ENCODE measurements at regions not wholly inside any gene's neighbourhood (a gene's known extent, or its start where the extent isn't known, plus 50 kb on each side); places are given as distances from the start of the nearest gene placed in this dataset.

DNA sequence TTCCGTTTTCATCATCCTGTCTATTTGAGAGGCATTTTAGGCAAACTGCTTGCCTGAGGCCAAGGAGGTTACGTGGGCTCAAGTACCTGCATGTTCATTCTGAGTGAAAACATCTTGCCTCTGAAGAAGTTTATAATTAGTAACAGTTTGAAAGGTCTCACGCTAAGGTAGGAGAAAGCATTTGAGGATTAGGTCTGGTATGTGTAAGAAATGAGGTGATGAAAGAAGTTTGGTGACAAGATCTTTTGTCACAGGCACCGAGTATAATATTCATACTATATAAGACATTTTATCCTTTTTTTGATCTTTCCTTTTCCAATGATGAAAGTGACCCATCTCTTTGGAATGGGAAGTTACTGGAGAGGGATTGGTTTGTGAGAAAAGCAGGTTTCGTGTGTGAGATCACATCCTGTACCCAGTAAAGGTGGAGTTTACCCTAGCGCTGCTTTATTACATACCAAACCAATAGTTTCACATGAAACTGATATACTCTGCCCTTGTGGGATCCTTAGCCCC, 98.7 kb upstream of the PDC start:
- TF ChIP-seq EZH2 (IDR thresholded peaks at IDR 0.05; ENCODE audit: low read length, unreplicated experiment) (no peak), EZH2phosphoT487 (IDR thresholded peaks at IDR 0.05; ENCODE audit: borderline replicate concordance, low read length) (no peak)
- TF ChIP-seq, protein P1, sequence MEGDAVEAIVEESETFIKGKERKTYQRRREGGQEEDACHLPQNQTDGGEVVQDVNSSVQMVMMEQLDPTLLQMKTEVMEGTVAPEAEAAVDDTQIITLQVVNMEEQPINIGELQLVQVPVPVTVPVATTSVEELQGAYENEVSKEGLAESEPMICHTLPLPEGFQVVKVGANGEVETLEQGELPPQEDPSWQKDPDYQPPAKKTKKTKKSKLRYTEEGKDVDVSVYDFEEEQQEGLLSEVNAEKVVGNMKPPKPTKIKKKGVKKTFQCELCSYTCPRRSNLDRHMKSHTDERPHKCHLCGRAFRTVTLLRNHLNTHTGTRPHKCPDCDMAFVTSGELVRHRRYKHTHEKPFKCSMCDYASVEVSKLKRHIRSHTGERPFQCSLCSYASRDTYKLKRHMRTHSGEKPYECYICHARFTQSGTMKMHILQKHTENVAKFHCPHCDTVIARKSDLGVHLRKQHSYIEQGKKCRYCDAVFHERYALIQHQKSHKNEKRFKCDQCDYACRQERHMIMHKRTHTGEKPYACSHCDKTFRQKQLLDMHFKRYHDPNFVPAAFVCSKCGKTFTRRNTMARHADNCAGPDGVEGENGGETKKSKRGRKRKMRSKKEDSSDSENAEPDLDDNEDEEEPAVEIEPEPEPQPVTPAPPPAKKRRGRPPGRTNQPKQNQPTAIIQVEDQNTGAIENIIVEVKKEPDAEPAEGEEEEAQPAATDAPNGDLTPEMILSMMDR (conservative IDR thresholded peaks at IDR 0.05; ENCODE audit: low read depth, low read length): no peak
- Histone ChIP-seq H3K36me3 (ENCODE audit: low read depth, low read length) (no peaks in the 10 kb centered on the region), H3K4me2 (ENCODE audit: low read length) (no peak overlapping the region), H3K9ac (ENCODE audit: low read length) (peak overlapping the region; percentile 36; the same call in 1 of the 2 replicates), H3K4me3 (ENCODE audit: low read length) (no peak overlapping the region), H3K9me2 (replicated peaks; ENCODE audit: low read length) (no peaks in the 10 kb centered on the region), H3K9me3 (ENCODE audit: low read length) (no peaks in the 10 kb centered on the region), H4K20me1 (ENCODE audit: low read length) (no peaks in the 10 kb centered on the region), H3K27me3 (ENCODE audit: low read length) (no peaks in the 10 kb centered on the region), H3K27ac (ENCODE audit: low read length) (peak overlapping the region; percentile 69), H3F3A (ENCODE audit: low read length, unreplicated experiment) (no peaks in the 10 kb centered on the region), H3K4me1 (ENCODE audit: insufficient read depth, low read length) (0 out of 2 replicates have a peak, but pooled peaks cover 4% of the 10 kb centered on the region), H3K79me2 (ENCODE audit: low read length) (no peaks in the 10 kb centered on the region), H2AFZ (ENCODE audit: low read length) (0 out of 2 replicates have a peak overlapping the region, but pooled peaks have one; percentile 36)
- ATAC-seq (no peak), DNase-seq (peak; percentile 37)
- ChIA-PET CTCF (no interaction called here), POLR2A (ENCODE audit: unreplicated experiment) (no interaction called here)
- BruUV-seq (replicated peaks): no TSS peak
- intact Hi-C loops (cut with micrococcal nuclease): no loop called here

DNA sequence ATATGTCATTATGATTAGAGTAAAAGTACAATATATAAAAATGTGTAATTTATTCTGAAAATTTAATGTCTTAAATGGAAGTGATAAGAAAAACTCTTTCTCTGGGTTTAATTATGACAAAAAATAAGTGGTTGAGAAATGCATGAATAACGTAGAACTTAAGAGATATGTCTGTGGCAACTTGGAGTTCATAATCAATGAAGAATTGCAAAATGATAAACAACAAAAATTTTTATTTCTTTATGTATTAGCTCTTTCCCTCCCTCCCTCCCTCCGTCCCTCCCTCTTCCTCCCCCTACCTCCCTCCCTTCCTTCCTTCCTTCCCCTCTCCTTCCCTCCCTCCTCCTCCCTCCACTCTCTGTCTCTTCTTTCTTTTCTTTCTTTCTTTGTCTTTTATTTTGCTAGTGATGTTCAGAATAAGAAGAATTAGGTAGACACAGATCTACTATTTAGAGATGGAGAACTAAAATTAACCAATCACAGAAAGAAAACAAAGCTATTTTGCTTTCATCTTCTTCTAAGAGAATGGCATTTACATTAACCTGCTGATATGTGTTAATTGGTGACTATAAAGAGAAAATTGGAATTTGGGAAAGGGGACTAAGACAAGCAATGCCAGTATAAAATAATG, 96.3 kb upstream of the PDC start:
- ATAC-seq: no peak
- Histone ChIP-seq H3K4me1 (ENCODE audit: insufficient read depth, low read length) (0 out of 2 replicates have a peak, but pooled peaks cover 4% of the 10 kb centered on the region), H3K27me3 (ENCODE audit: low read length) (no peaks in the 10 kb centered on the region), H2AFZ (ENCODE audit: low read length) (no peak overlapping the region), H3K36me3 (ENCODE audit: low read depth, low read length) (no peaks in the 10 kb centered on the region; the same call in 1 of the 2 replicates), H3K4me3 (ENCODE audit: low read length) (no peak overlapping the region), H4K20me1 (ENCODE audit: low read length) (no peaks in the 10 kb centered on the region), H3K79me2 (ENCODE audit: low read length) (no peaks in the 10 kb centered on the region), H3K4me2 (ENCODE audit: low read length) (no peak overlapping the region), H3K9me2 (replicated peaks; ENCODE audit: low read length) (no peaks in the 10 kb centered on the region), H3K9ac (ENCODE audit: low read length) (no peak overlapping the region), H3K27ac (ENCODE audit: low read length) (no peak overlapping the region), H3F3A (ENCODE audit: low read length, unreplicated experiment) (no peaks in the 10 kb centered on the region), H3K9me3 (ENCODE audit: low read length) (no peaks in the 10 kb centered on the region)
- CTCF ChIA-PET: no interaction called here
- BruUV-seq (replicated peaks): no TSS peak
- no peak for TF ChIP-seq EZH2 (IDR thresholded peaks at IDR 0.05; ENCODE audit: low read length, unreplicated experiment)
- TF ChIP-seq, protein P1 (conservative IDR thresholded peaks at IDR 0.05; ENCODE audit: low read depth, low read length): no peak
- no peak for TF ChIP-seq EZH2phosphoT487 (IDR thresholded peaks at IDR 0.05; ENCODE audit: borderline replicate concordance, low read length)
- intact Hi-C loops (cut with micrococcal nuclease): no loop called here
- POLR2A ChIA-PET (ENCODE audit: unreplicated experiment): no interaction called here
- DNase-seq: no peak

DNA sequence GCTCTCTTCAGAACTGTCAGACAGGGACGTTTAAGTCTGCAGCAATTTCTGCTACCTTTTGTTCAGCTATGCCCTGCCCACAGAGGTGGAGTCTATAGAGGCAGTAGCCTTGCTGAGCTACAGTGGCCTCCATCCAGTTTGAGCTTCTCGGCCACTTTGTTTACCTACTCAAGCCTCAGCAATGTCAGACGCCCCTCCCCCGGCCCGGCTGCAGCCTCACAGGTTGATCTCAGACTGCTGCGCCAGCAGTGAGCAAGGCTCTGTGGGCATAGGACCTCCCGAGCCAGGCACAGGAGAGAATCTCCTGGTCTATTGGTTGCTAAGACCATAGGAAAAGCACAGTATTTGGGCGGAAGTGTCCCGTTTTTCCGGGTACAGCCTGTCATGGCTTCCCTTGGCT, 89.9 kb upstream of the PDC start:
- intact Hi-C loops (cut with micrococcal nuclease): no loop called here
- Histone ChIP-seq H3K79me2 (ENCODE audit: low read length) (no peaks in the 10 kb centered on the region), H3F3A (ENCODE audit: low read length, unreplicated experiment) (no peaks in the 10 kb centered on the region), H2AFZ (ENCODE audit: low read length) (no peak overlapping the region), H3K36me3 (ENCODE audit: low read depth, low read length) (no peaks in the 10 kb centered on the region; the same call in 1 of the 2 replicates), H3K4me1 (ENCODE audit: insufficient read depth, low read length) (no peaks in the 10 kb centered on the region), H3K27me3 (ENCODE audit: low read length) (no peaks in the 10 kb centered on the region), H3K4me2 (ENCODE audit: low read length) (no peak overlapping the region), H3K9me3 (ENCODE audit: low read length) (no peaks in the 10 kb centered on the region), H3K9me2 (replicated peaks; ENCODE audit: low read length) (no peaks in the 10 kb centered on the region), H3K27ac (ENCODE audit: low read length) (no peak overlapping the region), H3K9ac (ENCODE audit: low read length) (no peak overlapping the region), H4K20me1 (ENCODE audit: low read length) (no peaks in the 10 kb centered on the region), H3K4me3 (ENCODE audit: low read length) (no peak overlapping the region)
- TF ChIP-seq EZH2 (IDR thresholded peaks at IDR 0.05; ENCODE audit: low read length, unreplicated experiment) (no peak), EZH2phosphoT487 (IDR thresholded peaks at IDR 0.05; ENCODE audit: borderline replicate concordance, low read length) (no peak)
- TF ChIP-seq, protein P1 (conservative IDR thresholded peaks at IDR 0.05; ENCODE audit: low read depth, low read length): no peak
- BruUV-seq (replicated peaks): no TSS peak
- CTCF ChIA-PET: no interaction called here
- POLR2A ChIA-PET (ENCODE audit: unreplicated experiment): no interaction called here
- no peak for DNase-seq
- no peak for ATAC-seq

Measured in PC-3 (cell line).